H9 (cell line): ENCODE measurements at regions not wholly inside any gene's neighbourhood (a gene's known extent, or its start where the extent isn't known, plus 50 kb on each side); places are given as distances from the start of the nearest gene placed in this dataset.

Experiments used
- DNase-seq: peaks from one replicate; pipeline ENCODE4 v3.0.0-alpha.2; 2017
- H2AFZ ChIP-seq: one replicate; pipeline ENCODE4 v1.6.1; 2013; ENCODE audit warnings: mild to moderate bottlenecking, low read length, control low read depth, moderate library complexity
- H2AK5ac ChIP-seq: 2 replicates; pipeline ENCODE4 v1.6.1; 2013; ENCODE audit warnings: low read length, control low read depth, mixed read lengths; ENCODE audit not compliant: insufficient read length
- H2BK120ac ChIP-seq: one replicate; pipeline ENCODE4 v1.6.1; 2013; ENCODE audit warnings: low read depth, mild to moderate bottlenecking, low read length, control low read depth, inconsistent platforms; ENCODE audit not compliant: poor library complexity, severe bottlenecking
- H2BK12ac ChIP-seq: 2 replicates; pipeline ENCODE4 v1.6.1; 2013; ENCODE audit warnings: low read length, control low read depth, mixed read lengths, low read depth; ENCODE audit not compliant: insufficient read length
- H2BK15ac ChIP-seq: 2 replicates; pipeline ENCODE4 v1.6.1; 2013; ENCODE audit warnings: low read depth, low read length, control low read depth
- H2BK20ac ChIP-seq: one replicate; pipeline ENCODE4 v1.6.1; 2013; ENCODE audit warnings: low read depth, mild to moderate bottlenecking, low read length, control low read depth, inconsistent platforms; ENCODE audit not compliant: poor library complexity, severe bottlenecking
- H2BK5ac ChIP-seq: 2 replicates; pipeline ENCODE4 v1.6.1; 2013; ENCODE audit warnings: low read length, control low read depth, mixed read lengths; ENCODE audit not compliant: insufficient read length
- H3K14ac ChIP-seq: 2 replicates; pipeline ENCODE4 v1.6.1; 2013; ENCODE audit warnings: low read length, control low read depth; ENCODE audit not compliant: insufficient read depth
- H3K18ac ChIP-seq: 2 replicates; pipeline ENCODE4 v1.6.1; 2013; ENCODE audit warnings: low read depth, mild to moderate bottlenecking, mixed read lengths, low read length, control low read depth; ENCODE audit not compliant: insufficient read length
- H3K23ac ChIP-seq: 2 replicates; pipeline ENCODE4 v1.6.1; 2013; ENCODE audit warnings: low read length, control low read depth, mixed read lengths, low read depth; ENCODE audit not compliant: insufficient read length
- H3K23me2 ChIP-seq: 2 replicates; pipeline ENCODE4 v1.6.1; 2013; ENCODE audit warnings: low read depth, mild to moderate bottlenecking, mixed read lengths, low read length, control low read depth; ENCODE audit not compliant: insufficient read length, poor library complexity, severe bottlenecking
- H3K27ac ChIP-seq: 2 replicates; pipeline ENCODE4 v1.5.1; 2013; ENCODE audit warnings: low read length, control low read depth, mixed read lengths, low read depth; ENCODE audit not compliant: insufficient read length
- H3K27me3 ChIP-seq: 2 replicates; pipeline ENCODE4 v1.6.1; 2013; ENCODE audit warnings: low read length, control low read depth, inconsistent platforms; ENCODE audit not compliant: insufficient read depth
- H3K4ac ChIP-seq: 2 replicates; pipeline ENCODE4 v1.6.1; 2013; ENCODE audit warnings: low read depth, mild to moderate bottlenecking, control low read depth, inconsistent platforms, low read length, moderate library complexity
- H3K4me1 ChIP-seq: 2 replicates; pipeline ENCODE4 v1.6.1; 2013; ENCODE audit warnings: low read length, control low read depth, inconsistent platforms; ENCODE audit not compliant: insufficient read depth
- H3K4me2 ChIP-seq: 2 replicates; pipeline ENCODE4 v1.6.1; 2013; ENCODE audit warnings: low read length, control low read depth, mixed read lengths; ENCODE audit not compliant: insufficient read length, insufficient read depth
- H3K56ac ChIP-seq: 2 replicates; pipeline ENCODE4 v1.6.1; 2013; ENCODE audit warnings: low read depth, mild to moderate bottlenecking, mixed read lengths, low read length, control low read depth; ENCODE audit not compliant: insufficient read length
- H3K79me1 ChIP-seq: 2 replicates; pipeline ENCODE4 v1.6.1; 2013; ENCODE audit warnings: low read depth, mild to moderate bottlenecking, moderate library complexity, low read length, control low read depth, inconsistent platforms; ENCODE audit not compliant: insufficient read depth, poor library complexity, severe bottlenecking
- H3K79me2 ChIP-seq: 2 replicates; pipeline ENCODE4 v1.6.1; 2013; ENCODE audit warnings: low read length, control low read depth, inconsistent platforms; ENCODE audit not compliant: insufficient read depth
- H3K9ac ChIP-seq: 2 replicates; pipeline ENCODE4 v1.6.1; 2013; ENCODE audit warnings: low read length, control low read depth, mixed read lengths; ENCODE audit not compliant: insufficient read length; ENCODE audit errors: extremely low read depth
- H3K9me3 ChIP-seq: one replicate; pipeline ENCODE4 v1.6.1; 2013; ENCODE audit warnings: low read depth, low read length, inconsistent platforms; ENCODE audit not compliant: control insufficient read depth
- H3T11ph ChIP-seq: one replicate; pipeline ENCODE4 v1.6.1; 2013; ENCODE audit warnings: mild to moderate bottlenecking, low read length, control low read depth, inconsistent platforms
- H4K20me1 ChIP-seq: one replicate; pipeline ENCODE4 v1.6.1; 2013; ENCODE audit not compliant: control insufficient read depth, insufficient read length, insufficient read depth
- H4K5ac ChIP-seq: 2 replicates; pipeline ENCODE4 v1.6.1; 2013; ENCODE audit warnings: low read depth, mild to moderate bottlenecking, mixed read lengths, low read length, control low read depth; ENCODE audit not compliant: insufficient read length
- H4K8ac ChIP-seq: replicated peaks from 2 replicates; pipeline ENCODE4 v1.6.1; 2013; ENCODE audit warnings: low read length, control low read depth, mixed read lengths, low read depth; ENCODE audit not compliant: insufficient read length
- H4K91ac ChIP-seq: 2 replicates; pipeline ENCODE4 v1.6.1; 2013; ENCODE audit warnings: low read depth, mild to moderate bottlenecking, moderate library complexity, mixed read lengths, low read length, control low read depth; ENCODE audit not compliant: insufficient read length
- H3K27ac Mint-ChIP-seq, 3 experiments: 2 replicates in 2 of 3; 3 replicates in 1 of 3; pipeline ENCODE4 v1.8.0; 2020 to 2021; ENCODE audit warnings: mixed read lengths in 3 of 3, mild to moderate bottlenecking in 1 of 3, moderate library complexity in 1 of 3
- H3K27me3 Mint-ChIP-seq: 2 replicates; pipeline ENCODE4 v1.8.0; 2021; ENCODE audit warnings: low read depth, mild to moderate bottlenecking, moderate library complexity, mixed read lengths
- H3K36me3 Mint-ChIP-seq, 3 experiments: 2 replicates in 2 of 3; 3 replicates in 1 of 3; pipeline ENCODE4 v1.8.0; 2020 to 2021; ENCODE audit warnings: low read depth in 3 of 3, mixed read lengths in 3 of 3; ENCODE audit not compliant: insufficient read depth in 1 of 3
- H3K4me1 Mint-ChIP-seq, 2 experiments: 2 replicates each; pipeline ENCODE4 v1.8.0; 2020; ENCODE audit warnings: mixed read lengths in 2 of 2
- H3K4me3 Mint-ChIP-seq, 2 experiments: 2 replicates in 1 of 2; 3 replicates in 1 of 2; pipeline ENCODE4 v1.8.0; 2020 to 2021; ENCODE audit warnings: mild to moderate bottlenecking in 2 of 2, mixed read lengths in 2 of 2, moderate library complexity in 1 of 2
- H3K9me3 Mint-ChIP-seq, 2 experiments: 2 replicates in 1 of 2; 3 replicates in 1 of 2; pipeline ENCODE4 v1.8.0; 2020; ENCODE audit warnings: mild to moderate bottlenecking in 2 of 2, mixed read lengths in 2 of 2, moderate library complexity in 1 of 2
- WGBS: extraction: QIAGEN DNeasy Blood & Tissue Kit; methylation state at CpG from one replicate; pipeline ENCODE4 v1.1.7; 2013; ENCODE audit warnings: missing lambda C conversion rate, low lambda C conversion rate, mixed read lengths; ENCODE audit not compliant: insufficient read length; ENCODE audit errors: extremely low coverage; 5-methylcytosine and 5-hydroxymethylcytosine counted together
- TF ChIP-seq, protein P1 (sequence below): fragments of 200-600 bp; sonication (generic); conservative IDR thresholded peaks from 3 replicates; pipeline ENCODE4 v1.8.0; 2021; ENCODE audit warnings: antibody characterized with exemption, mild to moderate bottlenecking

DNA sequence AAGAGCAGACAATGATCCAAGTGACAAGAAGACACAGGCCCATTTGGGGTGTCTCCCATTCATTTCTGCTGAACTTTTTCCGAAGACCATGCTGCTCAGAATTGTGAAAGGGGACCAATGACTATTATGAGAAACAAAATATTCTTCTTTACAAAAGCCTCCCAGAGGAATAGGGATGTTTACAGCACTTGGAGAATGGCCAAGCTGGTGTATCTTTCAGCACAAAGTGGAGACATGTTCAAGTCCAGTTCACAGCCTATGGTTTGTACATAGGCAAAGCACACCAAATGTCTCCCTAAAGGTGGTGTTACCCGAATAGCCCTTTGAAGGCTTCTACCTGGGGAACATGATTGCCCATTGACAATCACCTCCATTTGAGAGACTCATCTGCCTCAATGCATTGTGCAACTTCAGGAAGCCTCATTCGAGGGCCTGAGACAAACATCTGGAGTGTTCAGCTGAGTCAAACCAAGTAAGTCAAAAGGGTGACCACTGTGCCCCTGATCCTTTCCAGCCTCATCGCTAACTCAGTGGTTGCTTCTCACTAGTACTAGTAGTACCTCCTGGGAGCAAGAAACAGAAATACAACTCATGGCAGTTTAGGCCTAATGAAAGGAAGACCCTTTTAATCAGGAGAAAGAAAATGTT is 451.0 kb upstream of the MARCKS start:
- Histone ChIP-seq H3K4me1 (no peaks in the 10 kb centered on the region), H3K18ac (no peak overlapping the region), H2BK20ac (no peak overlapping the region), H4K20me1 (no peaks in the 10 kb centered on the region), H3K79me2 (no peaks in the 10 kb centered on the region), H3K27me3 (no peaks in the 10 kb centered on the region), H2BK5ac (no peak overlapping the region), H3K79me1 (no peaks in the 10 kb centered on the region), H2AFZ (no peak overlapping the region), H3K14ac (no peak overlapping the region), H2BK120ac (no peak overlapping the region), H3K23ac (no peak overlapping the region), H3K4me2 (no peak overlapping the region), H3K56ac (no peak overlapping the region), H3K23me2 (no peaks in the 10 kb centered on the region), H3K4ac (no peak overlapping the region), H2AK5ac (no peak overlapping the region), H3T11ph (no peak overlapping the region), H3K9me3 (no peaks in the 10 kb centered on the region), H2BK12ac (no peak overlapping the region), H2BK15ac (no peak overlapping the region), H4K5ac (no peak overlapping the region), H4K8ac (no peak overlapping the region), H4K91ac (no peak overlapping the region), H3K9ac (no peak overlapping the region), H3K27ac (no peak overlapping the region)
- no CpG with 5 or more reads among the region's 4 CpGs for WGBS
- no peaks in the 10 kb centered on the region for H3K27me3 Mint-ChIP-seq
- H3K9me3 Mint-ChIP-seq: no peaks in the 10 kb centered on the region
- H3K36me3 Mint-ChIP-seq: no peaks in the 10 kb centered on the region
- no peak overlapping the region for H3K4me3 Mint-ChIP-seq
- H3K4me1 Mint-ChIP-seq: peaks cover 4% of the 10 kb centered on the region in 2 experiments; a peak in 2 of 4 replicates
- no peak overlapping the region for H3K27ac Mint-ChIP-seq
- TF ChIP-seq, protein P1, sequence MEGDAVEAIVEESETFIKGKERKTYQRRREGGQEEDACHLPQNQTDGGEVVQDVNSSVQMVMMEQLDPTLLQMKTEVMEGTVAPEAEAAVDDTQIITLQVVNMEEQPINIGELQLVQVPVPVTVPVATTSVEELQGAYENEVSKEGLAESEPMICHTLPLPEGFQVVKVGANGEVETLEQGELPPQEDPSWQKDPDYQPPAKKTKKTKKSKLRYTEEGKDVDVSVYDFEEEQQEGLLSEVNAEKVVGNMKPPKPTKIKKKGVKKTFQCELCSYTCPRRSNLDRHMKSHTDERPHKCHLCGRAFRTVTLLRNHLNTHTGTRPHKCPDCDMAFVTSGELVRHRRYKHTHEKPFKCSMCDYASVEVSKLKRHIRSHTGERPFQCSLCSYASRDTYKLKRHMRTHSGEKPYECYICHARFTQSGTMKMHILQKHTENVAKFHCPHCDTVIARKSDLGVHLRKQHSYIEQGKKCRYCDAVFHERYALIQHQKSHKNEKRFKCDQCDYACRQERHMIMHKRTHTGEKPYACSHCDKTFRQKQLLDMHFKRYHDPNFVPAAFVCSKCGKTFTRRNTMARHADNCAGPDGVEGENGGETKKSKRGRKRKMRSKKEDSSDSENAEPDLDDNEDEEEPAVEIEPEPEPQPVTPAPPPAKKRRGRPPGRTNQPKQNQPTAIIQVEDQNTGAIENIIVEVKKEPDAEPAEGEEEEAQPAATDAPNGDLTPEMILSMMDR: no peak
- no peak for DNase-seq
